Amniotic epithelial cell (primary cell): ENCODE measurements at regions not wholly inside any gene's neighbourhood (a gene's known extent, or its start where the extent isn't known, plus 50 kb on each side); places are given as distances from the start of the nearest gene placed in this dataset.
A peak's percentile ranks its signal among the peaks of the same experiment; 100 is the strongest.
"Not testable (repeated sequence)": the region's sequence is repeated elsewhere in the genome, so short reads cannot be mapped to it uniquely, and the experiment has no call there.

Experiments used
- DNase-seq: peaks from one replicate; pipeline ENCODE4 v3.0.0-alpha.2; 2010; ENCODE audit warnings: low read depth

- DNase-seq = peak; percentile 93
Observed at GRCh38 chr3:143901105-143901504, 52.8 kb upstream of the SLC9A9 start.

GRCh38 chr3:143902210-143902609 is 53.9 kb upstream of the SLC9A9 start:
- no peak for DNase-seq

DNA sequence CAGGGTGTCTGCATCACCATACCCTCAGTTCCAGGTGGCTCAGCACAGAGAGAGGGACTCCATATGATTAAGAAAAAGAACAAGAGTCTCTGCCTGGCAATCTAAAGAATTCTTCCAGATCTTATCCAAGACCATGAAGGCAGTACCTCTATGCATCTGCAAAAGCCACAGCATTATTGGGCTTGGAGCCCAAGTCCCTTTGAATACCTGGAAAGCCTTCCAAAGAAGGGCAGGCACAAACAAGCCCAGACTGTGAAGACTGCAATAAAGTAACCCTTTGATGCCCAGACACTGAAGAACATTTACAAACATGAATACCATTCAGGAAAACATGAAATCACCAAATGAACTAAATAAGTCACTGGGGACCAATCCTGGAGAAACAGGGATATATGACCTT is 60.9 kb upstream of the DIPK2A start:
- no peak for DNase-seq

- no peak for DNase-seq
Observed at GRCh38 chr3:143914257-143914656, 57.4 kb upstream of the DIPK2A start.

- DNase-seq = no peak
Observed at GRCh38 chr3:143918848-143919247, 52.8 kb upstream of the DIPK2A start.

DNA sequence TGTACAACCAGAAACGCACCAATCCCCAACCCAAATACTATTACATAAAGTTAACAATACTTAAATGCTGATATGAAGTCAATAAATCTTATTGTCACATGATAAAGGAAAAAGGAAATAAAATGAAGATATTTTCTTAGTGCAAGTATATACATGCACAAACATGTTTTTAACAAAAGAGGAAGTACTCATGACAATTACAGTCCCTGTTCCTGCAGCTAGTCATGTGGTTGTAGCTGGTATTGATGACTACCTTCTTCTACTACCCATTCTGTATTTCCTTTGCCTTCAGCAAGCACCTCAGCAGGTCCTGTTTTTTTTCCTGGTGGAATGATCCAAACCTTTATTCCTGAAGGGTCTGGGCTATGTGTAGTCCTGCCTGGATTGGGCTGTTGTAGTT is 50.4 kb upstream of the DIPK2A start:
- not testable (repeated sequence) for DNase-seq
